A549 (cell line): ENCODE measurements at regions not wholly inside any gene's neighbourhood (a gene's known extent, or its start where the extent isn't known, plus 50 kb on each side); places are given as distances from the start of the nearest gene placed in this dataset.

ENCODE experiments used
- ATAC-seq, 2 experiments: fragments of 200-7000 bp in 1 of 2; fragments of >200 bp in 1 of 2; cut with Nextera tagmentation in 1 of 2; cut with Tn5 transposase in 1 of 2; 3 replicates each; pipeline versions ENCODE4 v1.8.0 to v1.9.1; 2018 to 2020; ENCODE audit warnings: mild to moderate bottlenecking in 1 of 2, moderate library complexity in 1 of 2
- CTCF ChIA-PET: fragments of 300-600 bp; sonication (Branson Sonifier 250); formaldehyde crosslinking; extraction: SDS; loops from one replicate; lab custom pipeline; 2021; ENCODE audit warnings: antibody characterized with exemption, inconsistent platforms; lab: Yijun Ruan, JAX
- POLR2A ChIA-PET: fragments of 350-600 bp; formaldehyde crosslinking; extraction: SDS; loops from one replicate; lab custom pipeline; 2021; ENCODE audit warnings: antibody characterized with exemption, inconsistent platforms; lab: Yijun Ruan, JAX
- DNase-seq, 2 experiments: peaks; one replicate each; pipeline versions ENCODE4 v3.0.0 to v3.0.0-alpha.2; 2011 to 2016; ENCODE audit warnings: low read depth in 1 of 2, low spot score in 1 of 2
- FAIRE-seq: peaks from 2 replicates; lab custom pipeline; 2011; peaks lifted over from hg19 to GRCh38; lab: Jason Lieb, UNC
- H3K27ac ChIP-seq, 2 experiments: fragments of >200 bp; sonication (Bioruptor Twin); formaldehyde crosslinking; 3 replicates each; pipeline ENCODE4 v1.5.1; 2016 to 2017
- H3K4me1 ChIP-seq: fragments of >200 bp; sonication (Bioruptor Twin); formaldehyde crosslinking; 3 replicates; pipeline ENCODE4 v1.6.1; 2016
- H3K4me2 ChIP-seq: fragments of >200 bp; sonication (Bioruptor Twin); formaldehyde crosslinking; 3 replicates; pipeline ENCODE4 v1.6.1; 2016
- H3K4me3 ChIP-seq: fragments of >200 bp; sonication (Bioruptor Twin); formaldehyde crosslinking; 3 replicates; pipeline ENCODE4 v1.5.1; 2016
- H3K9me3 ChIP-seq: fragments of >200 bp; sonication (Bioruptor Twin); formaldehyde crosslinking; 3 replicates; pipeline ENCODE4 v1.6.1; 2016
- BCL3 ChIP-seq: fragments of >200 bp; sonication (Bioruptor Twin); formaldehyde crosslinking; IDR thresholded peaks from 3 replicates; pipeline ENCODE4 v1.6.1; 2016
- CBX8 ChIP-seq: fragments of 200-600 bp; sonication (generic); IDR thresholded peaks from 2 replicates; pipeline ENCODE4 v1.6.1; 2016
- CHD2 ChIP-seq: fragments of 150-350 bp; IDR thresholded peaks from 2 replicates; pipeline ENCODE4 v1.6.1; 2014; ENCODE audit warnings: low read length; ENCODE audit not compliant: partially characterized antibody
- ELK1 ChIP-seq: fragments of 150-350 bp; IDR thresholded peaks from 2 replicates; pipeline ENCODE4 v1.6.1; 2014; ENCODE audit warnings: low read depth, mild to moderate bottlenecking, low read length
- EP300 ChIP-seq, 2 experiments: fragments of >200 bp; sonication (Bioruptor Twin); formaldehyde crosslinking; IDR thresholded peaks; 2 replicates in 1 of 2; 3 replicates in 1 of 2; pipeline ENCODE4 v1.6.1; 2016 to 2017
- GATA3 ChIP-seq: IDR thresholded peaks from 2 replicates; pipeline ENCODE4 v1.6.1; 2012; ENCODE audit warnings: borderline replicate concordance
- HDAC2 ChIP-seq: fragments of 200-600 bp; sonication (generic); IDR thresholded peaks from 2 replicates; pipeline ENCODE4 v1.6.1; 2016
- HMGXB4 ChIP-seq: fragments of 250-450 bp; sonication (Bioruptor Pico); IDR thresholded peaks from 2 replicates; pipeline ENCODE4 v1.5.0; 2021; ENCODE audit warnings: mild to moderate bottlenecking, moderate library complexity, borderline replicate concordance
- HOXB5 ChIP-seq: fragments of 250-450 bp; sonication (Bioruptor Pico); IDR thresholded peaks from 2 replicates; pipeline ENCODE4 v1.5.0; 2020; ENCODE audit warnings: mild to moderate bottlenecking, moderate library complexity
- JUN ChIP-seq, 2 experiments: fragments of >200 bp; sonication (Bioruptor Twin); formaldehyde crosslinking; IDR thresholded peaks; 2 replicates in 1 of 2; 3 replicates in 1 of 2; pipeline ENCODE4 v1.6.1; 2016 to 2017
- KDM5A ChIP-seq: fragments of 200-600 bp; sonication (generic); IDR thresholded peaks from 2 replicates; pipeline ENCODE4 v1.6.1; 2016; ENCODE audit warnings: antibody characterized with exemption, mild to moderate bottlenecking
- MAFK ChIP-seq: fragments of 450-650 bp; IDR thresholded peaks from 2 replicates; pipeline ENCODE4 v1.6.1; 2014; ENCODE audit not compliant: partially characterized antibody
- MAX ChIP-seq: IDR thresholded peaks from 2 replicates; pipeline ENCODE4 v1.6.1; 2012
- MYC ChIP-seq: IDR thresholded peaks from 2 replicates; pipeline ENCODE4 v1.6.1; 2012; ENCODE audit warnings: mild to moderate bottlenecking, inconsistent platforms, low read length, improper control_type of control experiment, borderline replicate concordance
- NFE2L2 ChIP-seq: fragments of 150-350 bp; conservative IDR thresholded peaks from 2 replicates; pipeline ENCODE4 v1.6.1; 2014; ENCODE audit warnings: low read length
- NR3C1 ChIP-seq: fragments of >200 bp; sonication (Bioruptor Twin); formaldehyde crosslinking; IDR thresholded peaks from 3 replicates; pipeline ENCODE4 v1.6.1; 2017
- PHF8 ChIP-seq: fragments of 200-600 bp; sonication (generic); IDR thresholded peaks from 2 replicates; pipeline ENCODE4 v1.6.1; 2016; ENCODE audit warnings: low read depth, mild to moderate bottlenecking, antibody characterized with exemption, moderate library complexity, borderline replicate concordance
- RCOR1 ChIP-seq: fragments of 150-350 bp; IDR thresholded peaks from 2 replicates; pipeline ENCODE4 v1.6.1; 2014; ENCODE audit warnings: antibody characterized with exemption, low read length, low read depth
- RFX5 ChIP-seq: fragments of 450-650 bp; IDR thresholded peaks from 2 replicates; pipeline ENCODE4 v1.7.1; 2014; ENCODE audit warnings: antibody characterized with exemption, mild to moderate bottlenecking, moderate library complexity
- SMC3 ChIP-seq: fragments of >200 bp; sonication (Bioruptor Twin); formaldehyde crosslinking; IDR thresholded peaks from 3 replicates; pipeline ENCODE4 v1.6.1; 2018; ENCODE audit warnings: inconsistent platforms
- SREBF2 ChIP-seq: fragments of 450-650 bp; IDR thresholded peaks from 2 replicates; pipeline ENCODE4 v1.6.1; 2014; ENCODE audit warnings: mild to moderate bottlenecking, moderate library complexity
- TFCP2L1 ChIP-seq: fragments of 250-450 bp; sonication (Bioruptor Pico); IDR thresholded peaks from 2 replicates; pipeline ENCODE4 v1.5.0; 2021; ENCODE audit warnings: mild to moderate bottlenecking
- USF2 ChIP-seq: fragments of 450-650 bp; IDR thresholded peaks from 2 replicates; pipeline ENCODE4 v1.6.1; 2014; ENCODE audit warnings: antibody characterized with exemption
- ZC3H11A ChIP-seq: fragments of 450-650 bp; IDR thresholded peaks from 2 replicates; pipeline ENCODE4 v1.6.1; 2014; ENCODE audit warnings: antibody characterized with exemption, mild to moderate bottlenecking
- ZNF302 ChIP-seq: fragments of 250-450 bp; sonication (Bioruptor Pico); IDR thresholded peaks from 2 replicates; pipeline ENCODE4 v1.9.0; 2021; ENCODE audit warnings: inconsistent platforms, mild to moderate bottlenecking, moderate library complexity
- WGBS: methylation state at CpG from one replicate; pipeline ENCODE4 v1.1.6; 2017; ENCODE audit errors: missing lambda C conversion rate; 5-methylcytosine and 5-hydroxymethylcytosine counted together

GRCh38 chr1:38558500-38559445 is 300.8 kb downstream of the RRAGC start:
- Histone ChIP-seq H3K4me1 (no peaks in the 10 kb centered on the region), H3K27ac (no peak overlapping the region), H3K4me2 (no peak overlapping the region), H3K4me3 (no peak overlapping the region), H3K9me3 (no peaks in the 10 kb centered on the region)
- FAIRE-seq (no peak), ATAC-seq (no peak), DNase-seq (no peak)
- TF ChIP-seq MYC (no peak), RFX5 (no peak), NFE2L2 (no peak), SMC3 (no peak), ELK1 (no peak), HDAC2 (no peak), KDM5A (no peak)
- CTCF ChIA-PET, result interaction anchor here (0.6 kb wide), 1 partner anchor 1455 kb away, joined by 3 read pairs; no protein-coding TSS in a partner anchor
- WGBS, result 58% methylated on average over 16 of the region's 23 CpGs
- POLR2A ChIA-PET, result no interaction called here

GRCh38 chr1:38558055-38558454 is 301.5 kb downstream of the RRAGC start:
- POLR2A ChIA-PET, result no interaction called here
- no peak for TF ChIP-seq ZNF302 (CRISPR knock-in tag)
- TF ChIP-seq MAFK, result no peak
- TF ChIP-seq CHD2, result no peak
- no peak for TF ChIP-seq HMGXB4 (CRISPR knock-in tag)
- no peak for TF ChIP-seq HDAC2
- no peak for TF ChIP-seq MAX
- no peak for TF ChIP-seq GATA3
- TF ChIP-seq JUN (IDR thresholded peaks at IDR 0.05), result no peak
- TF ChIP-seq NR3C1, result no peak
- no peak for TF ChIP-seq SREBF2
- no peak for TF ChIP-seq PHF8
- no peak for TF ChIP-seq BCL3
- no peak for TF ChIP-seq HOXB5 (CRISPR knock-in tag)
- Histone ChIP-seq H3K4me1 (no peaks in the 10 kb centered on the region), H3K4me3 (no peak overlapping the region), H3K27ac (no peak overlapping the region), H3K9me3 (no peaks in the 10 kb centered on the region), H3K4me2 (no peak overlapping the region)
- DNase-seq (no peak), ATAC-seq (no peak), FAIRE-seq (no peak)
- CTCF ChIA-PET, result interaction anchor here (0.6 kb wide), 1 partner anchor 1454 kb away, joined by 3 read pairs; no protein-coding TSS in a partner anchor
- 61% methylated on average over 6 of the region's 8 CpGs for WGBS

GRCh38 chr1:38555594-38555993 is 304.0 kb downstream of the RRAGC start:
- Histone ChIP-seq H3K4me1 (no peaks in the 10 kb centered on the region), H3K4me3 (no peak overlapping the region), H3K9me3 (no peaks in the 10 kb centered on the region), H3K27ac (no peak overlapping the region), H3K4me2 (no peak overlapping the region)
- FAIRE-seq (no peak), ATAC-seq (no peak), DNase-seq (no peak)
- ChIA-PET CTCF (no interaction called here), POLR2A (no interaction called here)
- 89% methylated on average over 1 of the region's 1 CpG for WGBS
- TF ChIP-seq CBX8 (no peak), EP300 (IDR thresholded peaks at IDR 0.05) (no peak), ZC3H11A (no peak), ELK1 (no peak), MAX (no peak), USF2 (no peak), CHD2 (no peak), RCOR1 (no peak), TFCP2L1 (CRISPR knock-in tag) (no peak)
